CD4-positive, CD25-positive, alpha-beta regulatory T cell (primary cell): ENCODE measurements at regions not wholly inside any gene's neighbourhood (a gene's known extent, or its start where the extent isn't known, plus 50 kb on each side); places are given as distances from the start of the nearest gene placed in this dataset.

Experiments used
- ATAC-seq, 2 donors: fragments of 150-1000 bp; cut with Tn5 transposase; one replicate each; pipeline ENCODE4 v1.10.0; 2021; ENCODE audit warnings: low read depth in 2 of 2, moderate number of reproducible peaks in 2 of 2, moderate library complexity in 1 of 2
- DNase-seq, 3 donors: peaks; one replicate each; pipeline versions ENCODE4 v3.0.0 to v3.0.0-alpha.2; 2012 to 2022; ENCODE audit warnings: mixed read lengths in 1 of 3
- H3K27ac ChIP-seq: one replicate; pipeline ENCODE4 v1.7.0; 2013; ENCODE audit warnings: mild to moderate bottlenecking, low read length; ENCODE audit not compliant: insufficient read depth, poor library complexity, severe bottlenecking
- H3K27me3 ChIP-seq: one replicate; pipeline ENCODE4 v1.7.0; 2013; ENCODE audit warnings: low read length; ENCODE audit not compliant: control insufficient read depth, insufficient read depth
- H3K36me3 ChIP-seq: one replicate; pipeline ENCODE4 v1.7.0; 2013; ENCODE audit warnings: mild to moderate bottlenecking, low read length, moderate library complexity; ENCODE audit not compliant: control insufficient read depth, insufficient read depth
- H3K4me1 ChIP-seq: 2 replicates; pipeline ENCODE4 v1.7.0; 2013; ENCODE audit warnings: mild to moderate bottlenecking, low read length; ENCODE audit not compliant: insufficient read depth, control insufficient read depth, poor library complexity, severe bottlenecking
- H3K4me3 ChIP-seq: one replicate; pipeline ENCODE4 v1.7.0; 2013; ENCODE audit warnings: low read depth, mild to moderate bottlenecking, low read length, moderate library complexity
- H3K9me3 ChIP-seq, 2 experiments: 1 replicate in 1 of 2; 2 replicates in 1 of 2; pipeline ENCODE4 v1.7.0; 2013; ENCODE audit warnings: low read length in 2 of 2, mild to moderate bottlenecking in 1 of 2, moderate library complexity in 1 of 2; ENCODE audit not compliant: control insufficient read depth in 2 of 2
- H3K27ac Mint-ChIP-seq, 3 donors: one replicate each; pipeline ENCODE4 v1.8.0; 2020 to 2022; ENCODE audit warnings: mild to moderate bottlenecking in 3 of 3, mixed read lengths in 3 of 3, moderate library complexity in 2 of 3
- H3K27me3 Mint-ChIP-seq: one replicate; pipeline ENCODE4 v1.8.0; 2022; ENCODE audit warnings: mild to moderate bottlenecking, mixed read lengths
- H3K36me3 Mint-ChIP-seq: one replicate; pipeline ENCODE4 v1.8.0; 2020; ENCODE audit warnings: mixed read lengths
- H3K4me1 Mint-ChIP-seq, 4 donors: one replicate each; pipeline ENCODE4 v1.8.0; 2020 to 2022; ENCODE audit warnings: mixed read lengths in 4 of 4, mild to moderate bottlenecking in 1 of 4
- H3K4me3 Mint-ChIP-seq, 4 donors: one replicate each; pipeline ENCODE4 v1.8.0; 2020 to 2022; ENCODE audit warnings: mild to moderate bottlenecking in 4 of 4, mixed read lengths in 4 of 4, moderate library complexity in 3 of 4
- H3K9me3 Mint-ChIP-seq, 7 donors: one replicate each; pipeline ENCODE4 v1.8.0; 2020 to 2022; ENCODE audit warnings: mixed read lengths in 7 of 7, mild to moderate bottlenecking in 3 of 7, moderate library complexity in 2 of 7

- no peaks in the 10 kb centered on the region for H3K4me1 Mint-ChIP-seq
- ATAC-seq (no peak), DNase-seq (no peak)
- Histone ChIP-seq H3K9me3 (no peaks in the 10 kb centered on the region), H3K36me3 (no peaks in the 10 kb centered on the region), H3K27me3 (no peaks in the 10 kb centered on the region), H3K27ac (no peak overlapping the region), H3K4me3 (no peak overlapping the region), H3K4me1 (no peaks in the 10 kb centered on the region)
- H3K36me3 Mint-ChIP-seq, result no peaks in the 10 kb centered on the region
- H3K27me3 Mint-ChIP-seq, result peaks cover 5% of the 10 kb centered on the region
- no peak overlapping the region for H3K27ac Mint-ChIP-seq
- H3K4me3 Mint-ChIP-seq, result no peak overlapping the region
- peaks cover 0 to 7% (median 4%) of the 10 kb centered on the region in 7 donors for H3K9me3 Mint-ChIP-seq
Measured at GRCh38 chr5:17429353-17429752, 68.7 kb upstream of the TAF11L2 start.

DNA sequence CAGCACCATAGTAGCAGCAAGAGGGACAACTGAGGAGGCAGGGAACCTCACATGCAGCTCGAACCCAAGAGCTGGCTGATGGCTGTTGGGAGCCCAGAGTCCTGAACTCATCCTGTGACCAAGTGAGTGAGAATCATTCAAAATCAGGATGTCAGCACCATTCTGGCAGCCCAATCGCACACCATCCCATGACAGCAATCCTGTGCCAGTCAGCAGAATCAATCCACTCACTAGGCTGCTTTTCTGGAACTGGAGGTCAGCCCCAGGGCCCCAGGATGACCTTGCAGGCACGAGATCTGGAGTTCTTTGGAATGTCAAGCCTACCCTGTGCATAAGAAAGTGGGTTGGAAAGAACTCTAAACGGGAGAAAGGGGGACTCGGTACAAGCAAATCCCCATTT is 67.8 kb upstream of the TAF11L2 start:
- H3K4me1 Mint-ChIP-seq, result no peaks in the 10 kb centered on the region
- no peak overlapping the region for H3K4me3 ChIP-seq
- H3K27me3 ChIP-seq, result no peaks in the 10 kb centered on the region
- H3K36me3 Mint-ChIP-seq, result no peaks in the 10 kb centered on the region
- H3K9me3 ChIP-seq, result no peaks in the 10 kb centered on the region
- H3K27ac Mint-ChIP-seq, result no peak overlapping the region
- no peak overlapping the region for H3K27ac ChIP-seq
- H3K27me3 Mint-ChIP-seq, result peaks cover 5% of the 10 kb centered on the region
- DNase-seq (no peak), ATAC-seq (no peak)
- H3K4me3 Mint-ChIP-seq, result no peak overlapping the region
- no peaks in the 10 kb centered on the region for H3K36me3 ChIP-seq
- no peaks in the 10 kb centered on the region for H3K4me1 ChIP-seq
- peaks cover 0 to 7% (median 4%) of the 10 kb centered on the region in 7 donors for H3K9me3 Mint-ChIP-seq

DNA sequence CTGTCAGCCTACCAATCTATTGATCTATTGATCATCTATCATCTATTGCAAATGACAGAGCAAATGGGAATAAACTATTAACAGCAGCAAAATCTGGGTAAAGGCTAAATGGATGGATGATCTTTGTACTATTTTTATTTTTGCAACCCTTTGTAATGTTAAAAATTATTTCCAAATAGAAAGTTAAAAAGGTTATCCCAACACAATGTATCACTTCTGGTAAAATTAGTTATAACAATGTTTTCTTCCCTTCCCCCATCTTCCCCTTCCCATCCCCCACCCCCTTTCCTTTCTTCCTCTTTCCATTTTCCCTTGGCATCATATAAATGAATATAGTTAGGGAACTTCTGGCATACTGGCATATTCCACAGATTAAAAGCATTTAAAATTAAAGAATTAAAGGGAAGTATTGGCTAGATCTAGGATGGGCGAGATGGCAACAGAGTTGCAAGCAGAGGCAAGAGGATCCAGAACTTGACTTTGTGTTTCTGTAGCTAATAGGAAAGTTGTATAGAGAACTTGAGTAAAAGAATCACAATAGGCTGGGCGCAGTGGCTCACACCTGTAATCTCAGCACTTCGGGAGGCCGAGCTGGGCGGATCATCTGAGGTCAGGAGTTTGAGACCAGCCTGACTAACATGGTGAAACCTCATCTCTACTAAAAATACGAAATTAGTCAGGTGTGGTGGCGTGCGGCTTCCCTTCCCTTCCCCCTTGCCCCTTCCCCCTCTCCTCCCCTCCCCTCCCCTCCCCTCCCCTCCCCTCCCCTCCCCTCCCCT is 66.6 kb upstream of the TAF11L2 start:
- Mint-ChIP-seq H3K4me1 (peaks cover 0 to 5% (median 0%) of the 10 kb centered on the region in 4 donors), H3K9me3 (peaks cover 0 to 12% (median 4%) of the 10 kb centered on the region in 7 donors), H3K27me3 (peaks cover 9% of the 10 kb centered on the region), H3K4me3 (no peak overlapping the region), H3K27ac (no peak overlapping the region), H3K36me3 (no peaks in the 10 kb centered on the region)
- ATAC-seq, result no peak
- no peaks in the 10 kb centered on the region for H3K9me3 ChIP-seq
- no peaks in the 10 kb centered on the region for H3K27me3 ChIP-seq
- no peak overlapping the region for H3K27ac ChIP-seq
- no peak for DNase-seq
- H3K36me3 ChIP-seq, result no peaks in the 10 kb centered on the region
- H3K4me1 ChIP-seq, result no peaks in the 10 kb centered on the region
- no peak overlapping the region for H3K4me3 ChIP-seq

- H3K4me3 ChIP-seq, result no peak overlapping the region
- no peaks in the 10 kb centered on the region for H3K36me3 ChIP-seq
- H3K27ac ChIP-seq, result no peak overlapping the region
- DNase-seq, result no peak
- H3K27me3 ChIP-seq, result no peaks in the 10 kb centered on the region
- H3K9me3 ChIP-seq, result no peaks in the 10 kb centered on the region
- H3K27ac Mint-ChIP-seq, result no peak overlapping the region
- H3K27me3 Mint-ChIP-seq, result peaks cover 9% of the 10 kb centered on the region
- peaks cover 3 to 14% (median 4%) of the 10 kb centered on the region in 7 donors for H3K9me3 Mint-ChIP-seq
- H3K36me3 Mint-ChIP-seq, result no peaks in the 10 kb centered on the region
- ATAC-seq, result no peak
- H3K4me1 Mint-ChIP-seq, result peaks cover 0 to 5% (median 0%) of the 10 kb centered on the region in 4 donors
- H3K4me3 Mint-ChIP-seq, result no peak overlapping the region
- no peaks in the 10 kb centered on the region for H3K4me1 ChIP-seq
Measured at GRCh38 chr5:17432569-17432968, 65.5 kb upstream of the TAF11L2 start.

GRCh38 chr5:17433406-17433805 is 64.6 kb upstream of the TAF11L2 start:
- H3K36me3 Mint-ChIP-seq, result no peaks in the 10 kb centered on the region
- H3K27ac Mint-ChIP-seq, result no peak overlapping the region
- H3K4me1 Mint-ChIP-seq, result peaks cover 0 to 5% (median 0%) of the 10 kb centered on the region in 4 donors
- H3K4me3 Mint-ChIP-seq, result no peak overlapping the region
- no peak overlapping the region for H3K27ac ChIP-seq
- DNase-seq (no peak), ATAC-seq (no peak)
- H3K27me3 Mint-ChIP-seq, result peaks cover 4% of the 10 kb centered on the region
- H3K9me3 Mint-ChIP-seq, result peaks cover 3 to 17% (median 6%) of the 10 kb centered on the region in 7 donors
- no peaks in the 10 kb centered on the region for H3K36me3 ChIP-seq
- H3K9me3 ChIP-seq, result no peaks in the 10 kb centered on the region
- H3K4me1 ChIP-seq, result no peaks in the 10 kb centered on the region
- H3K4me3 ChIP-seq, result no peak overlapping the region
- H3K27me3 ChIP-seq, result no peaks in the 10 kb centered on the region

DNA sequence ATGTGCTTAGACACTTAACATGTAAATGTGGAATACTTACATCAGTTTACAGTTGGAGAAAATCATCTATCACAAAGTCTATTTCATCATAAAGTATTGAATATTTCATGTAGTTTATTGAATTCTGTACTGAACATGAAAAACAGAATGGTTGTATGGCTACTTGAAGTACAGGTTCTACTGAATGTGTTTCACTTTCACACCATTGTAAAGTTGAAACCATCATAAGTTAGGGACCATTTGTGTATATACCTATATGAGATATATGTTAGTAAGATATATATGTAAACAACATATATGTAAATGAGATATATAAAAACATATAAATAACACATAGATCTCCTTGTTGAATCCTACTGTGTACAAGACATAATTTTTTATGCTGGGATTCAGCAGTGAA is 63.0 kb upstream of the TAF11L2 start:
- no peak for ATAC-seq

DNA sequence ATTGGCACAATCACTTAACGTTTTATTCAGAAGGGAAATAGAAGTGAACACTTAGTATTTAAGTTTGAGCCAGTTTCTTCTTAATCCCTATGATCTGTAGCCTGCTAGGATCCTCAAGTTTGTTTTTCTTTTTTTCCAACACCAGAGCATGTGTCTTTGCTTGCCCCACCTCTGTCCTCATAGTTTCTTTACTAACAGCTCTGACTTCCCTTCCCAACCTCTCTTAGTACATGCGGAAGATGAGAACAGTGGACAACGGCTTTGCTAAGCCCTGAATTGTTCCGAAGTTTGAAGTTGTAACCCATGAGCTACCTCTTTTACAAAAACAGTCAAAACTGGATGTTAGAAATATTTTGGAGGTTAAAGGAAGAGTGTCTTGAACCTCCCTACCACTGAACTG is 61.7 kb upstream of the TAF11L2 start:
- Histone ChIP-seq H3K4me3 (no peak overlapping the region), H3K27ac (no peak overlapping the region), H3K36me3 (no peaks in the 10 kb centered on the region), H3K4me1 (no peaks in the 10 kb centered on the region), H3K27me3 (no peaks in the 10 kb centered on the region), H3K9me3 (no peaks in the 10 kb centered on the region)
- DNase-seq (no peak), ATAC-seq (no peak)
- Mint-ChIP-seq H3K36me3 (no peaks in the 10 kb centered on the region), H3K27ac (no peak overlapping the region), H3K9me3 (peaks cover 0 to 29% (median 8%) of the 10 kb centered on the region in 7 donors), H3K4me1 (peaks cover 0 to 5% (median 0%) of the 10 kb centered on the region in 4 donors), H3K4me3 (no peak overlapping the region), H3K27me3 (peaks cover 4% of the 10 kb centered on the region)

More for the DNA sequence above, 63.0 kb upstream of the TAF11L2 start:
- no peak for DNase-seq
- Mint-ChIP-seq H3K4me3 (no peak overlapping the region), H3K27ac (no peak overlapping the region), H3K36me3 (no peaks in the 10 kb centered on the region), H3K27me3 (peaks cover 4% of the 10 kb centered on the region), H3K9me3 (peaks cover 3 to 22% (median 7%) of the 10 kb centered on the region in 7 donors), H3K4me1 (peaks cover 0 to 5% (median 0%) of the 10 kb centered on the region in 4 donors)
- H3K4me1 ChIP-seq, result no peaks in the 10 kb centered on the region
- no peak overlapping the region for H3K4me3 ChIP-seq
- H3K36me3 ChIP-seq, result no peaks in the 10 kb centered on the region
- no peaks in the 10 kb centered on the region for H3K9me3 ChIP-seq
- no peaks in the 10 kb centered on the region for H3K27me3 ChIP-seq
- no peak overlapping the region for H3K27ac ChIP-seq

GRCh38 chr5:17436761-17437221 is 61.2 kb upstream of the TAF11L2 start:
- Mint-ChIP-seq H3K36me3 (no peaks in the 10 kb centered on the region), H3K4me1 (peaks cover 0 to 5% (median 0%) of the 10 kb centered on the region in 4 donors), H3K9me3 (peaks cover 0 to 30% (median 7%) of the 10 kb centered on the region in 7 donors), H3K4me3 (no peak overlapping the region), H3K27ac (no peak overlapping the region), H3K27me3 (peaks cover 4% of the 10 kb centered on the region)
- Histone ChIP-seq H3K36me3 (no peaks in the 10 kb centered on the region), H3K9me3 (no peaks in the 10 kb centered on the region), H3K27me3 (no peaks in the 10 kb centered on the region), H3K4me3 (no peak overlapping the region), H3K27ac (no peak overlapping the region), H3K4me1 (no peaks in the 10 kb centered on the region)
- DNase-seq, result no peak
- no peak for ATAC-seq
